HepG2 (cell line): ENCODE measurements at regions not wholly inside any gene's neighbourhood (a gene's known extent, or its start where the extent isn't known, plus 50 kb on each side); places are given as distances from the start of the nearest gene placed in this dataset.

Experiments
- ATAC-seq: fragments of 200-7000 bp; cut with Tn5 transposase; 3 replicates; pipeline ENCODE4 v1.9.1; 2020; ENCODE audit warnings: mild to moderate bottlenecking, moderate library complexity
- BruUV-seq: library from RNA; stranded (reverse); fragments of 400-500 nt; replicated peaks from 2 replicates; lab custom pipeline; 2021; lab: Mats Ljungman, UMichigan
- CTCF ChIA-PET: fragments of 300-600 bp; formaldehyde crosslinking; extraction: SDS; loops from one replicate; lab custom pipeline; 2021; ENCODE audit warnings: low total read pairs, inconsistent platforms, low intra/inter-chr PET ratio; lab: Yijun Ruan, JAX
- POLR2A ChIA-PET: fragments of 350-600 bp; sonication (Branson Sonifier 250); formaldehyde crosslinking; loops from one replicate; lab custom pipeline; 2020; ENCODE audit warnings: antibody characterized with exemption, inconsistent platforms; lab: Yijun Ruan, JAX
- DNase-seq: peaks from one replicate; pipeline ENCODE4 v3.0.0-alpha.2; 2015; ENCODE audit warnings: low spot score
- FAIRE-seq: peaks from 3 replicates; lab custom pipeline; 2011; peaks lifted over from hg19 to GRCh38; lab: Jason Lieb, UNC
- H2AFZ ChIP-seq: one replicate; pipeline ENCODE4 v1.6.1; 2011; ENCODE audit warnings: low read length, inconsistent platforms
- H3K27ac ChIP-seq: fragments of 300-600 bp; 3 replicates; pipeline ENCODE4 v1.8.0; 2011; ENCODE audit warnings: mixed run types, mild to moderate bottlenecking, mixed read lengths, low read length, inconsistent platforms; ENCODE audit not compliant: insufficient read depth; ENCODE audit errors: extremely low read length
- H3K27me3 ChIP-seq, 2 experiments: fragments of 200-600 bp in 1 of 2; 2 replicates in 1 of 2; 3 replicates in 1 of 2; pipeline versions ENCODE4 v1.6.0 to v1.8.0; 2011; ENCODE audit warnings: low read length in 2 of 2, mild to moderate bottlenecking in 2 of 2, moderate library complexity in 2 of 2, inconsistent platforms in 1 of 2; ENCODE audit not compliant: insufficient read depth in 2 of 2, control insufficient read depth in 1 of 2
- H3K36me3 ChIP-seq, 2 experiments: fragments of 200-600 bp in 1 of 2; replicated peaks in 1 of 2; 2 replicates in 1 of 2; 3 replicates in 1 of 2; pipeline versions ENCODE4 v1.5.1 to v1.8.0; 2011; ENCODE audit warnings: low read length in 2 of 2, inconsistent platforms in 1 of 2; ENCODE audit not compliant: insufficient read depth in 2 of 2, control insufficient read depth in 1 of 2
- H3K4me1 ChIP-seq: 2 replicates; pipeline ENCODE4 v1.5.1; 2012; ENCODE audit warnings: low read length, inconsistent platforms; ENCODE audit not compliant: insufficient read depth
- H3K4me2 ChIP-seq: 2 replicates; pipeline ENCODE4 v1.6.0; 2011; ENCODE audit warnings: low read depth, low read length, inconsistent platforms
- H3K4me3 ChIP-seq, 3 experiments: fragments of 200-600 bp in 1 of 3; sonication (generic), shearing (Covaris generic) in 1 of 3; replicated peaks in 1 of 3; 2 replicates each; pipeline ENCODE4 v1.5.1; 2011 to 2016; ENCODE audit warnings: low read length in 3 of 3, inconsistent platforms in 2 of 3, low read depth in 2 of 3, mild to moderate bottlenecking in 2 of 3, control low read depth in 1 of 3, mixed read lengths in 1 of 3; ENCODE audit not compliant: insufficient read depth in 1 of 3
- H3K79me2 ChIP-seq: one replicate; pipeline ENCODE4 v1.6.1; 2011; ENCODE audit warnings: low read length, inconsistent platforms; ENCODE audit not compliant: insufficient read depth
- H3K9ac ChIP-seq: 2 replicates; pipeline ENCODE4 v1.6.0; 2011; ENCODE audit warnings: mild to moderate bottlenecking, low read depth, low read length, inconsistent platforms; ENCODE audit not compliant: insufficient read depth
- H3K9me3 ChIP-seq: 2 replicates; pipeline ENCODE4 v1.5.1; 2012; ENCODE audit warnings: mild to moderate bottlenecking, low read length
- H4K20me1 ChIP-seq: 2 replicates; pipeline ENCODE4 v1.6.0; 2011; ENCODE audit warnings: inconsistent platforms, mild to moderate bottlenecking, low read length, moderate library complexity; ENCODE audit not compliant: insufficient read depth
- HIC2 ChIP-seq: sonication (generic); formaldehyde crosslinking; IDR thresholded peaks from 2 replicates; pipeline ENCODE4 v1.9.0; 2022; ENCODE audit warnings: low read depth, missing genetic modification reagents
- PLSCR1 ChIP-seq: sonication (generic); formaldehyde crosslinking; IDR thresholded peaks from 2 replicates; pipeline ENCODE4 v1.5.0; 2020; ENCODE audit warnings: missing genetic modification reagents, mild to moderate bottlenecking, borderline replicate concordance
- PRDM4 ChIP-seq: sonication (generic); formaldehyde crosslinking; IDR thresholded peaks from 2 replicates; pipeline ENCODE4 v1.9.0; 2021; ENCODE audit warnings: missing genetic modification reagents, borderline replicate concordance
- RBM39 ChIP-seq: fragments of 200-400 bp; formaldehyde crosslinking; IDR thresholded peaks from one replicate; pipeline ENCODE4 v1.6.1; 2018; ENCODE audit warnings: antibody characterized with exemption, mild to moderate bottlenecking, low read depth, low read length; ENCODE audit not compliant: poor library complexity, severe bottlenecking
- SALL1 ChIP-seq: sonication (generic); formaldehyde crosslinking; IDR thresholded peaks from 2 replicates; pipeline ENCODE4 v1.8.0; 2022; ENCODE audit warnings: mild to moderate bottlenecking, missing genetic modification reagents
- SATB2 ChIP-seq: sonication (generic); formaldehyde crosslinking; IDR thresholded peaks from 2 replicates; pipeline ENCODE4 v1.5.0; 2020; ENCODE audit warnings: missing genetic modification reagents
- SKI ChIP-seq: fragments of 450-650 bp; IDR thresholded peaks from one replicate; pipeline ENCODE4 v1.6.1; 2018; ENCODE audit warnings: mild to moderate bottlenecking; ENCODE audit not compliant: partially characterized antibody
- TGIF2 ChIP-seq: IDR thresholded peaks from 2 replicates; pipeline ENCODE4 v1.6.1; 2016; ENCODE audit warnings: control low read depth, missing compliant biosample characterization
- ZNF20 ChIP-seq: sonication (generic); formaldehyde crosslinking; IDR thresholded peaks from 2 replicates; pipeline ENCODE4 v1.4.0; 2020; ENCODE audit warnings: mild to moderate bottlenecking, moderate library complexity, missing genetic modification reagents
- ZNF710 ChIP-seq: sonication (generic); formaldehyde crosslinking; IDR thresholded peaks from 2 replicates; pipeline ENCODE4 v1.5.0; 2020; ENCODE audit warnings: mild to moderate bottlenecking, missing genetic modification reagents, borderline replicate concordance
- WGBS: methylation state at CpG from one replicate; pipeline ENCODE4 v1.1.6; 2017; ENCODE audit warnings: low lambda C conversion rate; 5-methylcytosine and 5-hydroxymethylcytosine counted together
- in situ Hi-C: cut with HindIII; loops from 2 replicates; pipeline ENCODE4 v1.10.0; 2017; ENCODE audit warnings: low pct_unique_long_range_greater_than_20kb; ENCODE audit not compliant: extremely low pct_ligation_motif_present
- intact Hi-C: fragments of 100-400 bp; cut with micrococcal nuclease; formaldehyde crosslinking; loops from one replicate; pipeline ENCODE4 v1.10.0; 2022; ENCODE audit not compliant: unreplicated experiment
- TF ChIP-seq, protein P1 (sequence below): sonication (generic); formaldehyde crosslinking; conservative IDR thresholded peaks from 2 replicates; pipeline ENCODE4 v1.4.0; 2020; ENCODE audit warnings: missing genetic modification reagents

DNA sequence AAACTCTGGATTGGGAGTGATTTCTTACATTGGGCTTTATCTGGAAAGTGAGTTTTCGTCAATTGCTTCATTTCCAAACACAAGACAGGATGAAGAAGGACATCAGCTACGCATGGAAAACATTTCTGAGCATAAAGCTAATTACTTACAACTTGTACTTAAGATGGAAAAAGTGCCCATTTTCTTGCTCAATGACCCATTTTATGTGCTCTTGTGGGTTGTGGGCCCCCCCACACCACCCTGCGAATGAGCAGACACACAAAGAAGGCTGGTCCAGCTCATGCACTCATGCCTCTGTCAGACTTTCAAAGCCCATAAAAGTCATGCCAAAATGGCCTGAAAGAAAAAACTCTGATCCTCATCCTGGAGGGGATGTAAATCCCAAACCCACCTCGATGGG, 663.0 kb downstream of the AJAP1 start:
- H3K4me3 ChIP-seq = no peak overlapping the region
- no peaks in the 10 kb centered on the region for H4K20me1 ChIP-seq
- no TSS peak for BruUV-seq
- no peaks in the 10 kb centered on the region for H3K4me1 ChIP-seq
- ATAC-seq (no peak), FAIRE-seq (no peak), DNase-seq (no peak)
- no peak overlapping the region for H3K4me2 ChIP-seq
- no peak overlapping the region for H3K9ac ChIP-seq
- H3K36me3 ChIP-seq = no peaks in the 10 kb centered on the region
- in situ Hi-C loops = no loop called here
- ChIA-PET POLR2A (no interaction called here), CTCF (no interaction called here)
- H3K79me2 ChIP-seq = no peaks in the 10 kb centered on the region
- no peak overlapping the region for H3K27ac ChIP-seq
- intact Hi-C loops = no loop called here
- WGBS = 1% methylated on average over 4 of the region's 4 CpGs
- no peak overlapping the region for H2AFZ ChIP-seq
- no peaks in the 10 kb centered on the region for H3K9me3 ChIP-seq
- peaks cover 0 to 7% of the 10 kb centered on the region in 2 experiments; a peak in 1 of 5 replicates for H3K27me3 ChIP-seq
- TF ChIP-seq SALL1 (CRISPR knock-in tag) (no peak), RBM39 (no peak), SATB2 (CRISPR knock-in tag) (no peak), HIC2 (CRISPR knock-in tag) (no peak), PRDM4 (CRISPR knock-in tag) (no peak), TGIF2 (no peak), SKI (no peak), PLSCR1 (CRISPR knock-in tag) (no peak), ZNF710 (CRISPR knock-in tag) (no peak), ZNF20 (CRISPR knock-in tag) (no peak)
- TF ChIP-seq, protein P1, sequence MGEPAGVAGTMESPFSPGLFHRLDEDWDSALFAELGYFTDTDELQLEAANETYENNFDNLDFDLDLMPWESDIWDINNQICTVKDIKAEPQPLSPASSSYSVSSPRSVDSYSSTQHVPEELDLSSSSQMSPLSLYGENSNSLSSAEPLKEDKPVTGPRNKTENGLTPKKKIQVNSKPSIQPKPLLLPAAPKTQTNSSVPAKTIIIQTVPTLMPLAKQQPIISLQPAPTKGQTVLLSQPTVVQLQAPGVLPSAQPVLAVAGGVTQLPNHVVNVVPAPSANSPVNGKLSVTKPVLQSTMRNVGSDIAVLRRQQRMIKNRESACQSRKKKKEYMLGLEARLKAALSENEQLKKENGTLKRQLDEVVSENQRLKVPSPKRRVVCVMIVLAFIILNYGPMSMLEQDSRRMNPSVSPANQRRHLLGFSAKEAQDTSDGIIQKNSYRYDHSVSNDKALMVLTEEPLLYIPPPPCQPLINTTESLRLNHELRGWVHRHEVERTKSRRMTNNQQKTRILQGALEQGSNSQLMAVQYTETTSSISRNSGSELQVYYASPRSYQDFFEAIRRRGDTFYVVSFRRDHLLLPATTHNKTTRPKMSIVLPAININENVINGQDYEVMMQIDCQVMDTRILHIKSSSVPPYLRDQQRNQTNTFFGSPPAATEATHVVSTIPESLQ (CRISPR knock-in tag) = no peak
